ENCODE measurements at regions not wholly inside any gene's neighbourhood (a gene's known extent, or its start where the extent isn't known, plus 50 kb on each side); places are given as distances from the start of the nearest gene placed in this dataset.

- no peaks in the 10 kb centered on the region for H3K4me1 ChIP-seq (ENCODE audit: low read depth)
- no peaks in the 10 kb centered on the region for H3K9me3 ChIP-seq (ENCODE audit: low read depth)
- no peak for TF ChIP-seq CTCF (IDR thresholded peaks at IDR 0.05; ENCODE audit: low read depth, low read length)
- DNase-seq (ENCODE audit: low read depth in 1 of 2, low spot score in 1 of 2): no peak
- no peaks in the 10 kb centered on the region for H3K27me3 ChIP-seq
- H3K4me3 ChIP-seq: no peak overlapping the region
- no peaks in the 10 kb centered on the region for H3K36me3 ChIP-seq
- H3K27ac ChIP-seq: no peak overlapping the region
Observed at GRCh38 chr1:82950606-82951200, 1048.2 kb downstream of the TTLL7 start.

GRCh38 chr1:82948386-82948785, 1050.5 kb downstream of the TTLL7 start:
- TF ChIP-seq CTCF (IDR thresholded peaks at IDR 0.05; ENCODE audit: low read depth, low read length): no peak
- no peak overlapping the region for H3K4me3 ChIP-seq
- no peaks in the 10 kb centered on the region for H3K4me1 ChIP-seq (ENCODE audit: low read depth)
- H3K9me3 ChIP-seq (ENCODE audit: low read depth): no peaks in the 10 kb centered on the region
- DNase-seq (ENCODE audit: low read depth in 1 of 2, low spot score in 1 of 2): no peak
- H3K36me3 ChIP-seq: no peaks in the 10 kb centered on the region
- H3K27ac ChIP-seq: no peak overlapping the region
- H3K27me3 ChIP-seq: no peaks in the 10 kb centered on the region

GRCh38 chr1:82947278-82947677, 1051.7 kb downstream of the TTLL7 start:
- no peaks in the 10 kb centered on the region for H3K27me3 ChIP-seq
- no peak overlapping the region for H3K27ac ChIP-seq
- H3K9me3 ChIP-seq (ENCODE audit: low read depth): no peaks in the 10 kb centered on the region
- TF ChIP-seq CTCF (IDR thresholded peaks at IDR 0.05; ENCODE audit: low read depth, low read length): no peak
- no peak for DNase-seq (ENCODE audit: low read depth in 1 of 2, low spot score in 1 of 2)
- no peak overlapping the region for H3K4me3 ChIP-seq
- H3K4me1 ChIP-seq (ENCODE audit: low read depth): no peaks in the 10 kb centered on the region
- H3K36me3 ChIP-seq: no peaks in the 10 kb centered on the region

- Histone ChIP-seq H3K9me3 (ENCODE audit: low read depth) (no peaks in the 10 kb centered on the region), H3K4me1 (ENCODE audit: low read depth) (no peaks in the 10 kb centered on the region), H3K27ac (no peak overlapping the region), H3K36me3 (no peaks in the 10 kb centered on the region), H3K4me3 (no peak overlapping the region), H3K27me3 (no peaks in the 10 kb centered on the region)
- DNase-seq (ENCODE audit: low read depth in 1 of 2, low spot score in 1 of 2): no peak
- TF ChIP-seq CTCF (IDR thresholded peaks at IDR 0.05; ENCODE audit: low read depth, low read length): no peak
Observed at GRCh38 chr1:82946096-82946605, 1052.8 kb downstream of the TTLL7 start.

- no peak overlapping the region for H3K27ac ChIP-seq
- H3K4me3 ChIP-seq: no peak overlapping the region
- no peaks in the 10 kb centered on the region for H3K36me3 ChIP-seq
- H3K9me3 ChIP-seq (ENCODE audit: low read depth): no peaks in the 10 kb centered on the region
- DNase-seq (ENCODE audit: low read depth in 1 of 2, low spot score in 1 of 2): no peak
- H3K27me3 ChIP-seq: no peaks in the 10 kb centered on the region
- H3K4me1 ChIP-seq (ENCODE audit: low read depth): no peaks in the 10 kb centered on the region
- no peak for TF ChIP-seq CTCF (IDR thresholded peaks at IDR 0.05; ENCODE audit: low read depth, low read length)
Observed at GRCh38 chr1:82944822-82945221, 1054.1 kb downstream of the TTLL7 start.
